Embryonic facial prominence (tissue), 1 donor: ENCODE measurements at regions not wholly inside any gene's neighbourhood (a gene's known extent, or its start where the extent isn't known, plus 50 kb on each side); places are given as distances from the start of the nearest gene placed in this dataset.
"Not testable (repeated sequence)": the region's sequence is repeated elsewhere in the genome, so short reads cannot be mapped to it uniquely, and the experiment has no call there.

ENCODE experiments used
- DNase-seq: peaks from one replicate; pipeline ENCODE4 v3.0.0-alpha.2; 2016; ENCODE audit errors: extremely low spot score

DNA sequence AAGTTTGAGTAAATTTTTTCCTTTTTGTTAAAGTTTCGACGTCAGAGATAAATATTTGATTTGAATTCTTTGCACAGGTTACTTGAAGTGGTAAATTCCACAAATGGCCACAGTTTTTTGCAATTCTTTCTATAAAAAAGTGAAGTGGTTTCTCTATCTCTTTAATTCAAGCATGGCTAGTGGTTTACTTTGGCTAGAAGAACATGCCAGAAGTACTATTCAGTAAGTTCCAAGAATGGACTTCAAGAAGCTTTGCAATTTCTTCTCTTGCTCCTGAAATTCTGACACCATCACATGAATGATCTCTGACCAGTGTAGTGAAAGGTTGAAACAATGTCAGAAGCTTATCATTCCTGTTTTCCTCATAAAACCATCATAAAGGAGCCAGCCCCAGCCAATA is 55.7 kb upstream of the RNPC3 start:
- DNase-seq = no peak

DNA sequence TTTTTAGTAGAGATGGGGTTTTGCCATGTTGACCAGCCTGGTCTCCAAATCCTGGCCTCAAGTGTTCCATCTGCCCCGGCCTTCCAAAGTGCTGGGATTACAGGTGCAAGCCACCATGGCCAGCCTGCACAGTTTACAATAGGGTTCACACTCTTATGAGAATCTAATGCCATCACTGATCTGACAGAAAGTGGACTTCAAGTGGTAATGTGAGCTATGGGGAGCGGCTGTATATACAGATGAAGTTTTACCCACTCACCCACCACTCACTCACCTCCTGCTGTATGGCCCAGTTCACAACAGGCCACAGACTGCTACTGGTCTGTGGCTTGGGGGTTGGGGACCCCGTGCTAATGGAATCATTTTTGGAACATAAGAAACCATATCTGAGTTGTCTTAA is 58.4 kb upstream of the RNPC3 start:
- no peak for DNase-seq

DNA sequence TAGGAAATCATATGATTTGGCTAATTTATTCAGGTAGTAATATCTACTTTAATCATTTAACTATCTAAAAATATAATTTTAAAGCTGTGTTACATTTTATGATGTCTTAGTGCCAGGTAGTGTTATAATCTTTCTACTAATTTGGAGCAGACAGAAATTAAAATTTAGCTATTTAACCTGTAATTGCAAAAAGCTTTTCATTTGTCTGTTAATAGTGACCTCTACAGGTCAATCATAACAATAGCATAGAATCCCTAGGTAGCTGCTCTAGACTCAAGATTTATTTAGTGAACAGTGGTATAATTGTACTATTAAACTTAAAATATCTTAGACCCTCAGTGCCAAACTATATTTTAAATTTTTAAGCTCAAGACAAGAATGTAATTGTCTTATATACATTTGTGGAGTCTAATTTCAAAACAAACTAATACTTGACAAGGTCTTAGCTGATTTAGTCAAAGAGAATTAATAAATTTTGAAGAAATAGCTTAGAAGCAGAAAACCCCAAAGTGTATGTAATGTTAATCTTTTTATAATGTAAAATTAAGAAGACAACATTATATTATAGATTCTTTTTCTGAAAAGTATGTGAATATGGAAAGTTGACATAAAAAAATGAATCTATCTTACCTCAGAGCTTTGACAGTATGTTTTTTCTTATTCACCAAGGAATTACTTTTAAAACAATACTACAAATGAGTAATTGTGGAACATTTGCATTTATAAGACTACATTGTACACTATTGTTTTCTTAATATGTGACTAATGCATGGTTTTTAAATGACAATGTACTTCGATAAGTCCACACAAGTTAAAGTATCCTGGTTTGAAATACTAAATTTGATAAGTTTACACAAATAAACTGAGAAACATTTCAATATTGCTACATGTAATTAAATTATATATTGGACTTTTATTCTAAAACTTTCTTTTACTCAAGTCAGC is 64.1 kb upstream of the RNPC3 start:
- no peak for DNase-seq

DNA sequence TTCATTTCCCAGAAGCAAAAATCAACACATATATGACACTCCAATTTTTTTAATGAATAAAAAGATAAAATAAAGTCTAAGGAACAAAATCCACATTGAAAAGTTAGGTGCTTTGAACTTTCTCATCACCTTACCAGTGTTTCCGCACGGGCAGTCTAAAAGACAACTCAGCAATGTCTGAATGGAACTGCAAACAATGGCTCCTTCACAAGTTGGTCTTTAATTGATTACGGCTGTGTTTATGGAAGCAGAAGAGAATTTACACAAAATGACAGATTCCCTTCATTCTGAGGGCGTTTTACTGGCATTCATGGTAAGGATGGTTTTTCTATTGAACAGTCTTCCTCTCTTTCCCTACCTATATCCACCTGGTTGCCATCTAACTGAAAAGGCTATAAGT is 65.0 kb upstream of the RNPC3 start:
- DNase-seq = no peak

DNA sequence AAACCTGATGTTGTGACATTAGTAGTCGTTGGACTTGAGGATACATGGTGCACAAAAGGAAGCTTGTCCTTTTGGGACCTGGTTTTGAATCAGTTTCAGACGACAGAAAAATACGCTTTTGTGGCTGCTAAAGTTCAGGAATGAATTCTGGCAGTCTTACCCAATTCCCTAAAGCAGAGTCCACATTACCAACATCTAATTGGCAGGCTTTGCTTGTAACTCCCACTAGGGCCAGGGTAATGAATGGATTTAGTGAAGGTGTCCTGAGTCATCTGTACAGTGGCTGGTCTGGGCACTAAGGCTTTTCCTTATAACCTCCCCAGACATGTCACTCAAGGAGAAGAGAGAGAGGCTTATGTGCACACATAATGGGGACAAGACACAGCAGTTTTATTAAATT is 66.2 kb upstream of the RNPC3 start:
- DNase-seq = no peak

DNA sequence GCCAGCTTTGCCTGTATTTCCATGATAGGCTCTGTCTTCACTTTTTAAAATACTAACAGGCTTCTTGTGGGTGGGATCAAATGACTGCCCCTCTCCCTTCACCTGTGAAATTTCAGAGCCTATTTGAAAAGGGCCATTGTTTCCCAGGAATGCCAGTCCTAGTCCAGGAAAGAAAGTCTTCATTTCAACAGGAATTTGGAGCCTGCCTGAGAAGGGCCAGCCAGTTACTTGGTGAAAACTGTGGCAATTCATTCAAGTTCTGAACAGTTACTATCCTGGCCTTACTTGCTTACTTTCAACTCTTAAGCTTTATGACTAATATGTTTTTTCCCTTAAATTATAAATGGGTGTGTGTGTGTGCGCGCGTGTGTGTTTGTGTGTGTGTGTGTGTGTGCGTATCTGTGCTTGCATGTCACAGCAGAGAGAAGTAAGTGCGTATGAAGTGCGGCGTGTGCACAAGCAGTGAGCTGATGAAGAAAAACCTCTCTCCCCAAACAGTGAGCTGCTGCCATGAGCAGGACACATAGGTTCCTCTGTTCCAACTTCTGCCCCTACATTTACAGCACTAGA is 67.5 kb upstream of the RNPC3 start:
- no peak for DNase-seq

DNA sequence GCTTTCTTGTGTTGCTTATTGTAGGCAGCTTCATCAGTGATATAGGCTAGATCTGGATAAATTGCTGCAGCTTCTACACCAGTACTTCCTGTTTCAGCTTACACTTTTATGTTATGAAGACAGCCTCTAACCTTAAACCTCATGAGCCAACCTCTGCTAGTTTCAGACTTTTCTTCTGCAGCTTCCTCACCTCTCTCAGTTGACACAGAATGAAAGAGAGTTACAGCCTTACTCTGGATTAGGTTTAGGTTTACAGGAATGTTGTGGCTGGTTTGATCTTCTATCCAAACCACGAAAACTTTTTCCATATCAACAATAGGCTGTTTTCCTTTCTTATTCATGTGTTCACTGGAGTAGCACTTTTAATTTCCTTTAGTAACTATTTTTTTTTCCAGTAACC is 76.9 kb upstream of the RNPC3 start:
- DNase-seq = no peak

DNA sequence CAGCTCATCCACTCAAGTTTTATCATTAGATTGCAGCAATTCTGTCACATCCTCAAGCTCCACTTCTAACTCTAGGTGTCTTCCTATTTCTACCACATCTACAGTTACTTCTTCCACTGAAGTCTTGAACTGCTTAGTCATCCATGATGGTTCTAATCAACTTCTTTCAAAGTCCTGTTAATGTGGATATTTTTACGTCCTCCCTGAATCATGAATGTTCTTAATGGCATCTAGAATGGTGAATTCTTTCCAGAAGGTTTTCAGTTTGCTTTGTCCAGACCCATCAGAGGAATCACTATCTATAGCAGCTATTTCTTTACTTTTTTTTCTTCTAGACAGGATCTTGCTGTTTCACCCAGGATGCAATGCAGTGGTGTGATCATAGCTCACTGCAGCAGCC is 78.0 kb upstream of the RNPC3 start:
- DNase-seq = no peak

DNA sequence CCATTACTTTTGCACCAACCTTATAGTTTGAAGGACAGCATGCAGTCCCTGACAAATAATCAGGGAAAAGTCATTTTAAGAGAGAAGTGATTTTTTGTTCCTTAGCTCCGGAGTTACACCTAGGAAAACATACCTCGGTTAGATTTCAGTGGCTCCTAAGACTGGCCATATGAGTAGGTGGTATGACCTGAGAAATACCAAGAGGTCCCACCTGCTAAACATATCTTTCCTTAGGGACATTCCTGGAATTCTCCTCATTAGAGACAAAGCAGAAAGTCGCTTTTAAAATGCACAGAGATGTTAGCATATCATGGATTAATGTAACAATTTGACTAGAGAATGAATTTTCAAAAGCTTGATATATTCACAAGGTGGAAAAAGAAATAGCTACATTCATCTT is 84.2 kb upstream of the RNPC3 start:
- no peak for DNase-seq

DNA sequence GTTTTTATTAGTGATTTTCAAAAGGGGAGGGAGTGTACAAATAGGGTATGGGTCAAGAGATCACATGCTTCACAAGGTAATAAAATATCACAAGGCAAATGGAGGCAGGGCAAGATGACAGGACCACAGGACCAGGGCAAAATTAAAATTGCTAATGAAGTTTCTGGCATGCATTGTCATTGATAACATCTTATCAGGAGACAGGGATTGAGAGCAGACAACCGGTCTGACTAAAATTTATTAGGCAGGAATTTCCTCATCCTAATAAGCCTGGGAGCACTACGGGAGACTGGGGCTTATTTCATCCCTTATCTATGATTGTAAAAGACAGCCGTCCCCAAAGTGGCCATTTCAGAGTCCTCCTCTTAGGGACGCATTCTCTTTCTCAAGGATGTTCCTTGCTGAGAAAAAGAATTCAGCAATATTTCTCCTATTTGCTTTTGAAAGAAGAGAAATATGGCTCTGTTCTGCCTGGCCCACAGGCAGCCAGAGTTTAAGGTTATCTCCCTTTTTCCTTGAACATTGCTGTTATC is 88.9 kb upstream of the RNPC3 start:
- not testable (repeated sequence) for DNase-seq

DNA sequence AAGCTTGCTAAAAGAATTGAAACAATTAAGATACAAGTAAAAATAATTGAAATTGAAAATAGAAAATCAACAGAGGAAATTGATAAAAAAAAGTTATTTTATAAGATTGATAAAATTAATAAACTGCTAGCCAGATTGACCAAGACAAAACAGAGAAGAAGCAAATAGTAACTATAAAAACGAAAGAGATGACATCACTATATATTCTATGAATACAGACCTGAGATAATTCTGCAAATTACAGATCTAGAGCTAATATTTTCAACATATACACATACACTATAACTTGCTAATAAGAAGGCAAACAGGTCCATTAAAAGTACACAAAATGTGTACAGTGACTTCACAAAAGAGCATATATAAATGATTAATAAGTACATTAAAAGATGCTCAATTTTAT is 90.1 kb upstream of the RNPC3 start:
- DNase-seq = no peak

DNA sequence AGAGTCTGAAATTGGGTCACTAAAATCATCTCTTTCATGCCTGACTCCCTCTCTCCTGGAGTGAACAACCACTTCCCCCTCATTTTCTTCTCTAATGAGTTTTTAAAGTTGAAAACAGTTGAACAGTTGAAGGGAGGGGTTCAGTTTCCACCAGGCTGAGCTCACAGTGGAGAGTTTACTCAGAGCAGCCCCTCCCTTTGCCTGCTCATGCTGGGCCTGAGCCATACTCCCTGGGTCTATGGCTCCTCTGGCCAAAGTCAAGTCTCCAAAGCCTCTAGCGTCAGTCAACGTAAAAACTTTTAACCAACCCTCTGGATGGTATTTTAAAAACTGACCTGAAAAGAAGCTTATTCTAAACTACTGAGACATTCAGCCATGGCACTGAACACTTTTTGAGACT is 100.8 kb upstream of the RNPC3 start:
- no peak for DNase-seq

DNA sequence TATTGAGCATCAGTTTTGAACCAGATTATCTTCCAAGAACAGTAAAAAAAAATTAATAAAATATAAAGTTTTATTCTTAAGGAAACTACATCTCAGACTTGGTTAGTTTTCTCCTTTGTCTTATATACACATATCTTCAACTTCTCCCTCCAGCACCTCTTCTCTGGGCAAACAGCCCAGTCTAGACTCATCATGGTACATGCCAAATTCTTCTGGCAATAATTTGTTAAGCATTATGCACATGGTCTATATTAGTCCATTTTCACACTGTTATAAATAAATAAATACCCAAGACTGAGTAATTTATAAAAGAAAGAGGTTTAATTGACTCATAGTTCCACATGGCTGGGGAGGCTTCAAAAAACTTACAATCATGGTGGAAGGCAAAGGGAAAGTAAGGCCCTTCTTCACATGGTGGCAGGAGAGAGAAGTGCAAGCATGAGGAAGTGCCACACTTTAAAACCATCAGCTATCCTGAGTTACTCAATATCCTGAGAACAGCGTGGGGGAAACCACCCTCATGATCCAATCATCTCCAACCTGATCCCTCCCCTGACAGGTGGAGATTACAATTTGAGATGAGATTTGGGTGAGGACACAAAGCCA is 108.7 kb upstream of the RNPC3 start:
- DNase-seq = no peak

DNA sequence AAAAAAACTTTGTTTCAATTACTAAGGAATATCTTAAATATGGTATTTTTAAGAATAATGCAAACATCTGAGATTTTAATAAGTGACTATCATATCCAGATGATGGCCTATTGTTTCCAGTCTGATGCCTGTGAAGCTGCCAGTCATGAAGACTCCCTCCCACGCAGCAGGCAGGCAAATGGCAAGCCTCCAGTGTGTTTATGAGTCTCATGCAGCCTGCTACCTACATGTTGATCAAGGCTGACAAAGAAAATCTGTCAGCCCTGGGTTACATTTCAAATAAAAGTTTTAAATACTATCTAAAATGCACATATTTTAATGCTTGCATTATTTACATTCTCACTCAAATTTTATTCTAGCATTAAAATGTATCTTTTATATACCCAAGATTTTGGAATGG is 137.6 kb upstream of the RNPC3 start:
- no peak for DNase-seq

DNA sequence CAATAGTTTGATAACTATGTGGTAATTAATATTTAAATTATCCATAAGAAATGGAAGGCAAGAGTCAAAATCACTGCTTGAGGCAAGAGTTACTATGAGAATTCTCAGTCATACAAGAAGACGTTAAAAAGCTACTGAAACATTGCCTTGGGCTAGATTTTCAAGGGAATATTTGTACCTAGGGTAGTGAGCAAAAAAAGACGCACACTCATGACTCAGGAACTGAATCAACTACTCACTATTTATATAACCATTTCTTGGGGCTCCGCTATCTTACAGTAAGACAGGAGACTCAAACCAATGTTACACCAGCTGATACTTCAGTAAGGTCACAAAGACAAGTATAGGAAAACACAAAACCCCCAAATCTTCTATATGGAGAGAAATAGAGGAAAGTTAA is 151.5 kb upstream of the RNPC3 start:
- no peak for DNase-seq

DNA sequence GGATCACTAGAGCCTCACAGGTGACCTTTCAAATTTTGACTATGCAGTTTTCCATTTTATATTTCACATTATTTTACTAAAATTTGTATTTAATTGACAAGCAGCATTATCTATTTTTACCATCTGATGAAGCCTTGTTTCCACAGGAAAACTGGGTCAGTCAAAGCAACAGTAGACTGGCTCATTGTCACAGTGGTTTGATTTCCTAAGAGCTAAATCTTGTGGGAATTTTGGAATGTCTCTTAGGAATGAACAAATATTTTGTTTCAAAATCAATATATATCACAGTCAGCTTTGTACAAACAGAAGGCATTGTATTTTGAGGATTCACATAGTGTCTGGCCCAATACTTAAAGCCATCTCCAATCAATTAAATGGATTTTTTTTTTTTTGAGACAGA is 152.6 kb upstream of the RNPC3 start:
- no peak for DNase-seq

DNA sequence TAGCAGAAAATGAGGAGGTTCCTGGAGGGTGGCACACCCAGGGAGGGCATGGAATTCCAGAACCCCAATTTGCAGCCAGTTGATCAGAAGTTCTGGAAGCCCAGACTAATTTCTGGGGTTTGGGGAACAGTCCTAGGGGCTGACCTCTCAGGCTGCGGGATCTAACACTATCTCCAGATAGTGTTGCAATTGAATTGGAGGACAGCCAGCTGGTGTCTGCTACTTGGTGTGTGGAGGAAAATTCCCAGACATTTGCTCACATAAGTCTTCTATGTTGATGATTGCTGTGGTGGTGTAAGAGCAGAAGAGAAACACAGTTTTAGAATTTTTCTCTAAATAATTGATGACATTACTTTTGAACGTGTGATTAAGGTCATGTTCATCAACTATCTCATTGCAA is 154.3 kb upstream of the RNPC3 start:
- no peak for DNase-seq

DNA sequence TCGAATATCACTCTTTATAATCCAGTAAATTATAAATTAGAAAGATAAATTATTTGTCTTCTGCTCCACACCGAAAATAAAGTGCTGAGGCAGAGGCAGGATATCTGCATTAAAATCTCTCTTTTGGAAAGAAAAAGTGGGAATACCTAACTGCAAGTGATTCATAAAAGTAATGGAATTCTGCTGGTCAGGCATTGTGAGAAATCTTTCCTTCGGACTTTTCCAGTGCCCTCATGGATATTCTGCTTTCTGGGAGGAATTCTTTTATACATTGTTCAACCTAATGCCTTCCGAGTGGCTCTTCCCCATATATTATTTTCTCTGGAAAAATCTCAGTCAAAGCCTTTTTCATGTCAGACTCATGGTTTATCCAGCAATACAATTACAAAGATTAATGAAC is 158.3 kb upstream of the RNPC3 start:
- no peak for DNase-seq

DNA sequence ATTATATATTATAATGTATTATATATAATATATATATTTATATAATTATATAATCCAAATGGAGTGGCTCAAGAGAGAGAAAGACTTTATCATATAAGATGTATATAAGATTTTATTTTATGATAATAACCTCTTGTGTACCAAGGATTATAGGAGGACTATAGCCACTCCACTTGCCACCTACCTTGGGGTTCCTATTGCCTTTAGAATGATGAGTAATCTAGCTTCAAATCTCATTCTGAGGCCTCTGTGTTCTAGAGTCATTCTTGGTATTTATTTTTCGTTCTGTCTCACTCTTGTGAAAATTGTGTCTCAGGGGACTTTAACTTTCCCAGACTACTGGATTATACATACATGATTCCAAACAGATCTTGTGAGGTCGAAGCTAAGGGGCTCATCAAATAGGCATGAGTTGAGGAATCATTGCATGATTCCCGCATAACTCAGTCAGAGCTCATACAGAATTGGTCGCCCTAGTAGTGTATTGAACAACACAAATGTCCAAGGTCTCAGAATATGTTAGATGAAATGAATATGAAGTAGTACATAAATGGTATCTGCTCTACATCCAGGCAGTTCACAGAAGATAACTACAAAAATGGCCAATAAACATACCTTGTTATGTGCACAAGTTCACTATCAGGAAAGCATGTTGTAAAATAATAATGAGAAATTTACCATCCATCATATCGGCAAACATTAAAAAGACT is 159.5 kb upstream of the RNPC3 start:
- no peak for DNase-seq

DNA sequence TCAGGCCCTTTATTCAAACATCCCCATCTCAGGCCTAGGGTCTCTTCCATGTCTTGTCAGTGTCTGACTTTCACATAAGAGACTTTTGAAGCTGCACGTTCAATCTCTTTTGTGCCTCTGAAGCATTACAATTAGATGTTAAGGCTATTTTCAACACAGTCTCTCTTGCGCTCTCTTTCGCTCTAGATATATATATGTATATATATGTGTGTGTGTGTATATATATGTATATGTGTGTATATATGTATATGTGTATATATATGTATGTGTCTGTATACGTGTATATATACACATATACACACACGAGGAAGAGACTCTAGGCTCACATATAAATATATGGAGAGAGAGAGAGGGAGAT is 162.5 kb upstream of the RNPC3 start:
- no peak for DNase-seq

DNA sequence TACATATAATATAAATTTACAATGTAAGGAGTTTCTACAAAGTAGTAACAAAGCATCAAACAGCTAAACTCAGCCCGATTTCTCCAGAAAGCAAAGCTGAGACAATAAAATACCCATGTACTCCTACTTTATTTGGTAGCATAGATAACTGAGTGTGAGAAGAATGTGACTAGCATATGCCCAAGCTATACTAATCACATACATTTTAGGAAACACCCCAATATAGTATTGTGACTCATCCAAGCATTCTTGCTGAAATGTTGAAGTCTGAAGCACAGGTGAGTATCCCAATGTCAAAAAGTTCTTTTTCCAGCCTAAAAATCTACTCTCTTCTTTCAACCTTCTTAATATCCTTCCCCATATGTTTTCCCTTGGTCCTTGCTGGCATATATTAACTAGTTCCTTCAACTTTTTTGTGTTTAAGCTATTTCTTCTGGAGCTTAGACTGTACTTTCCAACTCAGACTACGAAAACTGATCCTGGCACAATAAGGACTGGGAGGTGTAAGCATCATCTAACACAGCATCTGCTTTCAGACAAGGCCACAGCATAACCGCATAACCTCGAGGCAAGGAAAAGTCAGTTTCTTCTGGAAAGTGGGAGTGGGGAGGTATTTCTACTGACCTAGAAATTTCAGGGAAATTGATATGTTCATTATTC is 163.0 kb upstream of the RNPC3 start:
- DNase-seq = no peak

DNA sequence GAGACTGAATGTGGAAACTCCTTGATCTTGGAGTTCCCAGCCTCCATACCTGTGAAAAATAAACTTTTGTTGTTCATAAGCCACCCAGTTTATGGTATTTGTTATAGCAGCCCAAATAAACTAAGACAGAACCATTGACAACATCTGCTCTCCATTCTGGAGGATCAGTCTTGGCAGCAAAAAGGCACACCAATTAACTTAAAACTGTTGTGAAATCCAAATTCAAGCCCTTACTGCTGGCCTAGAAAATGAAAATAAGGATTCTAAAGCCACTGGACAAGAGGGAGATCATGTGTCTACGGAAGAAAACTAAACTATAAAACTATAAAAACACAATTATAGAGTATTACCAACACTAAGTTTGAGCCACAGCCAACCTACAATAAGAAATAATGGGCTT is 172.1 kb upstream of the RNPC3 start:
- no peak for DNase-seq
